Transverse colon (tissue), 4 donors: ENCODE measurements at regions not wholly inside any gene's neighbourhood (a gene's known extent, or its start where the extent isn't known, plus 50 kb on each side); places are given as distances from the start of the nearest gene placed in this dataset.

Source experiments
- DNase-seq: peaks from one replicate; pipeline ENCODE4 v3.0.0-alpha.2; 2019
- H3K27ac ChIP-seq, 4 donors: fragments of 200-600 bp; sonication (generic); 2 replicates each; pipeline ENCODE4 v1.5.1; 2016 to 2018; ENCODE audit warnings: inconsistent platforms in 4 of 4
- H3K27me3 ChIP-seq: fragments of 200-600 bp; sonication (generic); 2 replicates; pipeline ENCODE4 v1.5.1; 2017; ENCODE audit warnings: inconsistent platforms
- H3K36me3 ChIP-seq, 4 donors: fragments of 200-600 bp; sonication (generic); 2 replicates each; pipeline ENCODE4 v1.5.1; 2017 to 2019; ENCODE audit warnings: inconsistent platforms in 4 of 4
- H3K4me1 ChIP-seq, 4 donors: fragments of 200-600 bp; sonication (generic); 2 replicates each; pipeline ENCODE4 v1.5.1; 2017 to 2020; ENCODE audit warnings: inconsistent platforms in 4 of 4
- H3K4me3 ChIP-seq, 4 donors: fragments of 200-600 bp; sonication (generic); 1 replicate in 1 of 4; 2 replicates in 3 of 4; pipeline versions ENCODE4 v1.5.1 to v1.6.1; 2017 to 2019; ENCODE audit warnings: inconsistent platforms in 4 of 4
- H3K9me3 ChIP-seq, 2 donors: fragments of 200-600 bp; sonication (generic); 2 replicates each; pipeline ENCODE4 v1.5.1; 2017 to 2019; ENCODE audit warnings: inconsistent platforms in 2 of 2
- EP300 ChIP-seq: sonication (generic); formaldehyde crosslinking; IDR thresholded peaks from one replicate; pipeline ENCODE4 v1.6.1; 2017; ENCODE audit warnings: antibody characterized with exemption, low read depth
- POLR2A ChIP-seq: fragments of 450-650 bp; IDR thresholded peaks from one replicate; pipeline ENCODE4 v1.6.1; 2016; ENCODE audit warnings: antibody characterized with exemption, mild to moderate bottlenecking, moderate library complexity
- POLR2AphosphoS5 ChIP-seq, 3 donors: sonication (generic); formaldehyde crosslinking; IDR thresholded peaks; one replicate each; pipeline ENCODE4 v1.6.1; 2016; ENCODE audit warnings: antibody characterized with exemption in 3 of 3
- WGBS, 2 donors: methylation state at CpG; one replicate each; pipeline ENCODE4 v1.1.5; 2018; ENCODE audit warnings: low coverage in 1 of 2; 5-methylcytosine and 5-hydroxymethylcytosine counted together
- in situ Hi-C, 4 donors: fragments of 200-750 bp; cut with MboI; loops; one replicate each; pipeline versions ENCODE4 v1.15.0 to v1.15.1; 2017; ENCODE audit warnings: low sequenced_read_pairs in 3 of 4, low pct_ligation_motif_present in 1 of 4, low pct_unique_long_range_greater_than_20kb in 1 of 4
- intact Hi-C: fragments of 100-400 bp; cut with DNase I; formaldehyde crosslinking; loops from one replicate; pipeline ENCODE4 v1.15.1; 2023; ENCODE audit warnings: low total_unique reads
- TF ChIP-seq, protein P1 (sequence below), 5 experiments: fragments of 200-600 bp in 3 of 5; fragments of 450-650 bp in 2 of 5; sonication (generic) in 3 of 5; IDR thresholded peaks; 1 replicate in 2 of 5; 2 replicates in 3 of 5; pipeline ENCODE4 v1.5.1; 2016 to 2017; ENCODE audit warnings: antibody characterized with exemption in 5 of 5, inconsistent platforms in 3 of 5, mild to moderate bottlenecking in 2 of 5, moderate library complexity in 1 of 5

- 90% methylated on average over 3 of the region's 3 CpGs; no CpG with 5 or more reads in 1 of the 2 donors for WGBS, 2 donors
- in situ Hi-C loops (loop anchor here in 1 of 4 donors (25.0 kb wide), 1 partner anchor 431 kb away; no protein-coding TSS in a partner anchor), intact Hi-C loops (loop anchor here (10.0 kb wide), 1 partner anchor 423 kb away; no protein-coding TSS in a partner anchor)
- DNase-seq: no peak
- TF ChIP-seq EP300: no peak
- Histone ChIP-seq H3K9me3 (no peaks in the 10 kb centered on the region), H3K27ac (no peak overlapping the region), H3K4me3 (no peak overlapping the region), H3K4me1 (no peaks in the 10 kb centered on the region), H3K36me3 (no peaks in the 10 kb centered on the region), H3K27me3 (no peaks in the 10 kb centered on the region)
These were observed 67.7 kb downstream of the SMIM20 start for GRCh38 chr4:25981749-25982148.

GRCh38 chr4:25982962-25983361 is 68.9 kb downstream of the SMIM20 start:
- no peak for DNase-seq
- 72 to 75% methylated on average over 5 to 7 of the region's 7 CpGs for WGBS, 2 donors
- Histone ChIP-seq H3K36me3 (no peaks in the 10 kb centered on the region), H3K4me3 (no peak overlapping the region), H3K9me3 (no peaks in the 10 kb centered on the region), H3K4me1 (peaks cover 0 to 2% (median 0%) of the 10 kb centered on the region in 4 donors), H3K27ac (no peak overlapping the region), H3K27me3 (no peaks in the 10 kb centered on the region)
- in situ Hi-C loops (loop anchor here in 1 of 4 donors (25.0 kb wide), 1 partner anchor 429 kb away; no protein-coding TSS in a partner anchor), intact Hi-C loops (loop anchor here (10.0 kb wide), 1 partner anchor 422 kb away; no protein-coding TSS in a partner anchor)
- TF ChIP-seq POLR2AphosphoS5 (IDR thresholded peaks at IDR 0.05): no peak
- no peak for TF ChIP-seq EP300
- TF ChIP-seq POLR2A: no peak
- TF ChIP-seq, protein P1, sequence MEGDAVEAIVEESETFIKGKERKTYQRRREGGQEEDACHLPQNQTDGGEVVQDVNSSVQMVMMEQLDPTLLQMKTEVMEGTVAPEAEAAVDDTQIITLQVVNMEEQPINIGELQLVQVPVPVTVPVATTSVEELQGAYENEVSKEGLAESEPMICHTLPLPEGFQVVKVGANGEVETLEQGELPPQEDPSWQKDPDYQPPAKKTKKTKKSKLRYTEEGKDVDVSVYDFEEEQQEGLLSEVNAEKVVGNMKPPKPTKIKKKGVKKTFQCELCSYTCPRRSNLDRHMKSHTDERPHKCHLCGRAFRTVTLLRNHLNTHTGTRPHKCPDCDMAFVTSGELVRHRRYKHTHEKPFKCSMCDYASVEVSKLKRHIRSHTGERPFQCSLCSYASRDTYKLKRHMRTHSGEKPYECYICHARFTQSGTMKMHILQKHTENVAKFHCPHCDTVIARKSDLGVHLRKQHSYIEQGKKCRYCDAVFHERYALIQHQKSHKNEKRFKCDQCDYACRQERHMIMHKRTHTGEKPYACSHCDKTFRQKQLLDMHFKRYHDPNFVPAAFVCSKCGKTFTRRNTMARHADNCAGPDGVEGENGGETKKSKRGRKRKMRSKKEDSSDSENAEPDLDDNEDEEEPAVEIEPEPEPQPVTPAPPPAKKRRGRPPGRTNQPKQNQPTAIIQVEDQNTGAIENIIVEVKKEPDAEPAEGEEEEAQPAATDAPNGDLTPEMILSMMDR (IDR thresholded peaks at IDR 0.05): no peak

DNA sequence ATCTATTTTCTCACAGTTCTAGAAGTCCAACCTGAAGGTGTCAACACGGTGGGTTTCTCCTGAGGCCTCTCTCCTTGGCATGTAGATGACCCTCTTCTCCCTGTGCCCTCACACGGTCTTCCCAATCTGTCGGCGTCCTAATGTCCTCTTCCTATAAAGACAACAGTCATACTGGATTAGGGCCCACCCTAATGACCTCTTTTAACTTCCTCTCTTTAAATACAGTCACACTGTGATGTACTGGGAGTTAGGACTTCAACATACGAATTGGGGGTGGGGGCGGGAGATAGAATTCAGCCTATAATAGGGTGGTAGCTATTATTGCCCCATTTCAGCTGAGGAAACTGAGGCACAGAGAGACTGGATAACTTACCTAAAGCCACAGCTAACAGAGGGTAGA is 70.2 kb downstream of the SMIM20 start:
- Histone ChIP-seq H3K4me3 (no peak overlapping the region), H3K27me3 (no peaks in the 10 kb centered on the region), H3K27ac (no peak overlapping the region), H3K36me3 (no peaks in the 10 kb centered on the region), H3K9me3 (no peaks in the 10 kb centered on the region), H3K4me1 (peaks cover 0 to 4% (median 2%) of the 10 kb centered on the region in 4 donors)
- intact Hi-C loops (loop anchor here (10.0 kb wide), 1 partner anchor 421 kb away; no protein-coding TSS in a partner anchor), in situ Hi-C loops (loop anchor here in 1 of 4 donors (25.0 kb wide), 1 partner anchor 428 kb away; no protein-coding TSS in a partner anchor)
- DNase-seq: no peak
- no peak for TF ChIP-seq EP300
- no peak for TF ChIP-seq POLR2A
- TF ChIP-seq, protein P1 (IDR thresholded peaks at IDR 0.05): no peak
- TF ChIP-seq POLR2AphosphoS5 (IDR thresholded peaks at IDR 0.05): no peak
- 85 to 90% methylated on average over 2 to 6 of the region's 6 CpGs for WGBS, 2 donors

- intact Hi-C loops: loop anchor here (10.0 kb wide), 1 partner anchor 420 kb away; no protein-coding TSS in a partner anchor
- DNase-seq: no peak
- in situ Hi-C loops: loop anchor here in 1 of 4 donors (25.0 kb wide), 1 partner anchor 428 kb away; no protein-coding TSS in a partner anchor
These were observed 70.8 kb downstream of the SMIM20 start for GRCh38 chr4:25984796-25985195.

More at GRCh38 chr4:25984796-25985195, 70.8 kb downstream of the SMIM20 start:
- Histone ChIP-seq H3K27me3 (no peaks in the 10 kb centered on the region), H3K9me3 (no peaks in the 10 kb centered on the region), H3K4me1 (peaks cover 0 to 4% (median 2%) of the 10 kb centered on the region in 4 donors), H3K4me3 (no peak overlapping the region), H3K27ac (no peak overlapping the region), H3K36me3 (no peaks in the 10 kb centered on the region)
- no peak for TF ChIP-seq EP300
- TF ChIP-seq, protein P1 (IDR thresholded peaks at IDR 0.05): no peak
- 79% methylated on average over 5 of the region's 5 CpGs; no CpG with 5 or more reads in 1 of the 2 donors for WGBS, 2 donors
